ENCODE measurements at regions not wholly inside any gene's neighbourhood (a gene's known extent, or its start where the extent isn't known, plus 50 kb on each side); places are given as distances from the start of the nearest gene placed in this dataset.

- Histone ChIP-seq H3K4me3 (ENCODE audit: control insufficient read depth in 2 of 3, extremely low read depth in 1 of 3, insufficient read depth in 2 of 3, low read depth in 1 of 3, low read length in 3 of 3) (no peak overlapping the region), H2AFZ (ENCODE audit: control insufficient read depth, low read length) (no peak overlapping the region), H3K27ac (ENCODE audit: control insufficient read depth, insufficient read depth, low read length) (no peak overlapping the region), H3K27me3 (ENCODE audit: control insufficient read depth, extremely low read depth, insufficient read depth, low read length) (no peaks in the 10 kb centered on the region), H3K9ac (ENCODE audit: control insufficient read depth, extremely low read depth, insufficient read depth, low read length) (no peak overlapping the region), H3K9me3 (ENCODE audit: control insufficient read depth, low read depth, low read length) (no peaks in the 10 kb centered on the region), H4K20me1 (ENCODE audit: control insufficient read depth, extremely low read depth, insufficient read depth, low read length) (no peaks in the 10 kb centered on the region), H3K79me2 (ENCODE audit: control insufficient read depth, insufficient read depth, low read length) (no peaks in the 10 kb centered on the region), H3K36me3 (ENCODE audit: control insufficient read depth in 2 of 2, extremely low read depth in 1 of 2, insufficient read depth in 2 of 2, low read length in 2 of 2) (no peaks in the 10 kb centered on the region), H3K4me2 (ENCODE audit: control insufficient read depth, extremely low read depth, insufficient read depth, low read depth, low read length) (no peak overlapping the region), H3K9me1 (ENCODE audit: control insufficient read depth, extremely low read depth, insufficient read depth, low read length) (no peaks in the 10 kb centered on the region), H3K4me1 (ENCODE audit: control insufficient read depth, extremely low read depth, insufficient read depth, low read length) (no peaks in the 10 kb centered on the region)
- TF ChIP-seq EZH2 (IDR thresholded peaks at IDR 0.05; ENCODE audit: low read length) (no peak), CTCF (optimal IDR thresholded peaks at IDR 0.05 in 1 of 3, IDR thresholded peaks at IDR 0.05 in 1 of 3, conservative IDR thresholded peaks at IDR 0.05 in 1 of 3; ENCODE audit: extremely low read depth in 1 of 3, insufficient read depth in 2 of 3, low read length in 3 of 3) (peak in 2 of 3 experiments; percentile 13 to 30)
- dilution Hi-C loops (cut with MboI; ENCODE audit: extremely low pct_ligation_motif_present, low sequenced_read_pairs) = no loop called here
- DNase-seq (ENCODE audit: low read depth, low spot score) (no peak), FAIRE-seq (no peak)
Measured at GRCh38 chr1:119316870-119317416, 51.6 kb upstream of the HAO2 start.

GRCh38 chr1:119318466-119319309 is 49.9 kb upstream of the HAO2 start:
- no peak overlapping the region for H2AFZ ChIP-seq (ENCODE audit: control insufficient read depth, low read length)
- no peak for TF ChIP-seq EZH2 (IDR thresholded peaks at IDR 0.05; ENCODE audit: low read length)
- no peak for TF ChIP-seq CTCF (optimal IDR thresholded peaks at IDR 0.05 in 1 of 3, IDR thresholded peaks at IDR 0.05 in 1 of 3, conservative IDR thresholded peaks at IDR 0.05 in 1 of 3; ENCODE audit: extremely low read depth in 1 of 3, insufficient read depth in 2 of 3, low read length in 3 of 3)
- FAIRE-seq = no peak

More at GRCh38 chr1:119318466-119319309, 49.9 kb upstream of the HAO2 start:
- dilution Hi-C loops (cut with MboI; ENCODE audit: extremely low pct_ligation_motif_present, low sequenced_read_pairs) = no loop called here
- Histone ChIP-seq H3K27me3 (ENCODE audit: control insufficient read depth, extremely low read depth, insufficient read depth, low read length) (no peaks in the 10 kb centered on the region), H3K9me1 (ENCODE audit: control insufficient read depth, extremely low read depth, insufficient read depth, low read length) (no peaks in the 10 kb centered on the region), H4K20me1 (ENCODE audit: control insufficient read depth, extremely low read depth, insufficient read depth, low read length) (no peaks in the 10 kb centered on the region), H3K9me3 (ENCODE audit: control insufficient read depth, low read depth, low read length) (no peaks in the 10 kb centered on the region), H3K4me1 (ENCODE audit: control insufficient read depth, extremely low read depth, insufficient read depth, low read length) (no peaks in the 10 kb centered on the region), H3K36me3 (ENCODE audit: control insufficient read depth in 2 of 2, extremely low read depth in 1 of 2, insufficient read depth in 2 of 2, low read length in 2 of 2) (no peaks in the 10 kb centered on the region), H3K4me3 (ENCODE audit: control insufficient read depth in 2 of 3, extremely low read depth in 1 of 3, insufficient read depth in 2 of 3, low read depth in 1 of 3, low read length in 3 of 3) (no peak overlapping the region), H3K79me2 (ENCODE audit: control insufficient read depth, insufficient read depth, low read length) (no peaks in the 10 kb centered on the region), H3K4me2 (ENCODE audit: control insufficient read depth, extremely low read depth, insufficient read depth, low read depth, low read length) (no peak overlapping the region), H3K27ac (ENCODE audit: control insufficient read depth, insufficient read depth, low read length) (no peak overlapping the region), H3K9ac (ENCODE audit: control insufficient read depth, extremely low read depth, insufficient read depth, low read length) (no peak overlapping the region)
- DNase-seq (ENCODE audit: low read depth, low spot score) = no peak
